ENCODE measurements at regions not wholly inside any gene's neighbourhood (a gene's known extent, or its start where the extent isn't known, plus 50 kb on each side); places are given as distances from the start of the nearest gene placed in this dataset.

DNA sequence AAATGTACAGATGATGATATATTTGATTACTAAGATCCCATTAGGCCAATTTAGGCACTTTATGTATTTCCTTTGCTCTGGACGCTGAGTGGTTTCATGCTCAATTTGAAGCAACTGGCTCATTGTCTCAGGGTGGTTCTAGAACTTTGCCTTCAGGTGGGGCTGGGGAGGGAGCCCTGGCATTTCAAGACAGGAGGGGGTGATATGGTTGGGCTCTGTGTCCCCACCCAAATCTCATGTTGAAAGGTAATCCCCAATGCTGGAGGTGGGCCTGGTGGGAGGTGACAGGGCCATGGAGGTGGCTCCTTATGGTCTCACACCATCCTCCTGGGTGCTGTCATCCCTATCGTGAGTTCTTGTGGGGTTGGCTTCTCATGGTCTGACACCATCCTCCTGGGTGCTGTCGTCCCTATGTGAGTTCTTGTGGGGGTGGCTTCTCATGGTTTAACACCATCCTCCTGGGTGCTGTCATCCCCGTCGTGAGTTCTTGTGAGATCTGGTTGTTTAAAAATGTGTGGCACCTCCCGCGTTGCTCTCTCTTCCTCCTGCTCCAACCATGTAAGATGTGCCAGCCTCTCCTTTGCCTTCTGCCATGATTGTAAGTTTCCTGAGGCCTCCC lies 151.5 kb upstream of the KLF6 start:
- Mint-ChIP-seq H3K9me3 (peaks cover 0 to 5% (median 0%) of the 10 kb centered on the region in 3 donors), H3K4me3 (no peak overlapping the region), H3K27me3 (no peaks in the 10 kb centered on the region), H3K4me1 (peaks cover 24 to 46% (median 27%) of the 10 kb centered on the region in 3 donors), H3K27ac (peak overlapping the region in 1 of 2 donors; percentile 41), H3K36me3 (no peaks in the 10 kb centered on the region)
- ATAC-seq (replicated peaks in 1 of 4) (no peak), DNase-seq (no peak)
- Histone ChIP-seq H3K4me1 (ENCODE audit: control insufficient read depth in 1 of 2, extremely low read depth in 1 of 2, insufficient read depth in 2 of 2, low read length in 2 of 2) (peaks cover 0 to 15% of the 10 kb centered on the region in 2 experiments), H3K36me3 (ENCODE audit: control insufficient read depth in 2 of 2, extremely low read depth in 1 of 2, insufficient read depth in 1 of 2, low read length in 1 of 2) (no peaks in the 10 kb centered on the region), H3K9me3 (no peaks in the 10 kb centered on the region), H3K27ac (ENCODE audit: low read length) (no peak overlapping the region), H3K27me3 (replicated peaks in 1 of 2; ENCODE audit: control insufficient read depth in 2 of 2, extremely low read depth in 1 of 2, insufficient read depth in 2 of 2, low read length in 1 of 2) (no peaks in the 10 kb centered on the region), H3K4me3 (ENCODE audit: control insufficient read depth in 1 of 2, extremely low read depth in 1 of 2, low read length in 1 of 2) (no peak overlapping the region)
- POLR2A ChIA-PET: no interaction called here
- WGBS (ENCODE audit: insufficient coverage): 83% methylated on average over 3 of the region's 7 CpGs
- CTCF ChIA-PET: interaction anchor here in 1 of 2 donors (0.5 to 0.6 kb wide), 2 partner anchors 118 to 175 kb away, joined by 3 to 4 read pairs; no protein-coding TSS in a partner anchor

DNA sequence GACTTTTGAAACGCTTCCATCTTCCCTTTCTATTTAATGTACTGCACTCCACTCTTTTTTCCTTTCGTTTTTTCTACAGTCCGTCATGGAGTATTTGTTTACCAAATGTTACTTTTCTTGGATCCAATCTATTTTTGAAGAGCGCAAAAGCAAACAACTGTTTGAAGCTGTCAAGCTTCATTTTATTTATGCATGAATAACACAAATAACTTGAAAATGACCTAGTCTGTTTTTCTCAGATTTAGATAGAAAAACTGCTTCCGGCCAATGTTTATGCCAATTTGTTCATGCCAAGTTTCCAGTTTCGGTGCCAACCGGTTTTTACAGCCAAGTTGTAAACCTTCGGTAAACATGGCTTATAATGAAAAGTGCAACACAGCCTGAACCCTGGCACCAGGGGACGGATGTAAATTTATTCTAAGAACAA lies 150.9 kb upstream of the KLF6 start:
- no peaks in the 10 kb centered on the region for H3K27me3 Mint-ChIP-seq
- DNase-seq (no peak), ATAC-seq (replicated peaks in 1 of 4) (no peak)
- no peaks in the 10 kb centered on the region for H3K9me3 ChIP-seq
- H3K4me3 Mint-ChIP-seq: peak overlapping the region in 2 of 3 donors; percentile 69 to 78
- H3K4me1 ChIP-seq (ENCODE audit: control insufficient read depth in 1 of 2, extremely low read depth in 1 of 2, insufficient read depth in 2 of 2, low read length in 2 of 2): peaks cover 0 to 13% of the 10 kb centered on the region in 2 experiments
- H3K4me1 Mint-ChIP-seq: peaks cover 23 to 43% (median 24%) of the 10 kb centered on the region in 3 donors
- H3K4me3 ChIP-seq (ENCODE audit: control insufficient read depth in 1 of 2, extremely low read depth in 1 of 2, low read length in 1 of 2): no peak overlapping the region
- ChIA-PET POLR2A (interaction anchor here (0.5 to 1.2 kb wide), 2 partner anchors 107 to 150 kb away, joined by 3 to 5 read pairs; partner anchors contain the start of gene KLF6 (in 1 of the 2)), CTCF (interaction anchor here in 1 of 2 donors (0.6 kb wide), 1 partner anchor 174 kb away, joined by 3 read pairs; no protein-coding TSS in a partner anchor)
- WGBS (ENCODE audit: insufficient coverage): 98% methylated on average over 6 of the region's 9 CpGs
- H3K36me3 Mint-ChIP-seq: no peaks in the 10 kb centered on the region
- peaks cover 0 to 5% (median 0%) of the 10 kb centered on the region in 3 donors for H3K9me3 Mint-ChIP-seq
- no peaks in the 10 kb centered on the region for H3K36me3 ChIP-seq (ENCODE audit: control insufficient read depth in 2 of 2, extremely low read depth in 1 of 2, insufficient read depth in 1 of 2, low read length in 1 of 2)
- H3K27ac Mint-ChIP-seq: peak overlapping the region; percentile 93 to 97
- no peaks in the 10 kb centered on the region for H3K27me3 ChIP-seq (replicated peaks in 1 of 2; ENCODE audit: control insufficient read depth in 2 of 2, extremely low read depth in 1 of 2, insufficient read depth in 2 of 2, low read length in 1 of 2)
- peak overlapping the region; percentile 87 for H3K27ac ChIP-seq (ENCODE audit: low read length)

GRCh38 chr10:3935141-3935540 lies 150.1 kb upstream of the KLF6 start:
- Mint-ChIP-seq H3K36me3 (no peaks in the 10 kb centered on the region), H3K27ac (peak overlapping the region; percentile 93 to 97), H3K27me3 (no peaks in the 10 kb centered on the region), H3K4me3 (peak overlapping the region; percentile 69 to 78 (median 69)), H3K4me1 (peaks cover 23 to 43% (median 24%) of the 10 kb centered on the region in 3 donors), H3K9me3 (peaks cover 0 to 5% (median 0%) of the 10 kb centered on the region in 3 donors)
- POLR2A ChIA-PET: interaction anchor here in 1 of 2 donors (1.2 kb wide), 1 partner anchor 150 kb away, joined by 5 read pairs; the partner anchor contains the start of gene KLF6
- Histone ChIP-seq H3K4me1 (ENCODE audit: control insufficient read depth in 1 of 2, extremely low read depth in 1 of 2, insufficient read depth in 2 of 2, low read length in 2 of 2) (peaks cover 0 to 13% of the 10 kb centered on the region in 2 experiments), H3K4me3 (ENCODE audit: control insufficient read depth in 1 of 2, extremely low read depth in 1 of 2, low read length in 1 of 2) (peak overlapping the region in 1 of 2 donors; percentile 37), H3K36me3 (ENCODE audit: control insufficient read depth in 2 of 2, extremely low read depth in 1 of 2, insufficient read depth in 1 of 2, low read length in 1 of 2) (no peaks in the 10 kb centered on the region), H3K27me3 (replicated peaks in 1 of 2; ENCODE audit: control insufficient read depth in 2 of 2, extremely low read depth in 1 of 2, insufficient read depth in 2 of 2, low read length in 1 of 2) (no peaks in the 10 kb centered on the region), H3K27ac (ENCODE audit: low read length) (peak overlapping the region; percentile 87), H3K9me3 (no peaks in the 10 kb centered on the region)
- 18% methylated on average over 5 of the region's 11 CpGs for WGBS (ENCODE audit: insufficient coverage)
- CTCF ChIA-PET: no interaction called here
- DNase-seq: peak in 31 of 35 experiments; percentile 2 to 67 (median 25)
- ATAC-seq (replicated peaks in 1 of 4): peak; percentile 79 to 90 (median 84)

- Histone ChIP-seq H3K4me1 (ENCODE audit: control insufficient read depth in 1 of 2, extremely low read depth in 1 of 2, insufficient read depth in 2 of 2, low read length in 2 of 2) (peaks cover 0 to 13% of the 10 kb centered on the region in 2 experiments), H3K27me3 (replicated peaks in 1 of 2; ENCODE audit: control insufficient read depth in 2 of 2, extremely low read depth in 1 of 2, insufficient read depth in 2 of 2, low read length in 1 of 2) (no peaks in the 10 kb centered on the region), H3K27ac (ENCODE audit: low read length) (no peak overlapping the region), H3K9me3 (no peaks in the 10 kb centered on the region), H3K36me3 (ENCODE audit: control insufficient read depth in 2 of 2, extremely low read depth in 1 of 2, insufficient read depth in 1 of 2, low read length in 1 of 2) (no peaks in the 10 kb centered on the region), H3K4me3 (ENCODE audit: control insufficient read depth in 1 of 2, extremely low read depth in 1 of 2, low read length in 1 of 2) (no peak overlapping the region)
- ChIA-PET CTCF (no interaction called here), POLR2A (interaction anchor here in 1 of 2 donors (0.7 kb wide), 1 partner anchor 16 kb away, joined by 3 read pairs; no protein-coding TSS in a partner anchor)
- peak overlapping the region; percentile 4 to 93 for H3K27ac Mint-ChIP-seq
- no peaks in the 10 kb centered on the region for H3K27me3 Mint-ChIP-seq
- no peak overlapping the region for H3K4me3 Mint-ChIP-seq
- H3K4me1 Mint-ChIP-seq: peaks cover 23 to 43% (median 24%) of the 10 kb centered on the region in 3 donors
- 90% methylated on average over 1 of the region's 4 CpGs for WGBS (ENCODE audit: insufficient coverage)
- peaks cover 0 to 5% (median 0%) of the 10 kb centered on the region in 3 donors for H3K9me3 Mint-ChIP-seq
- ATAC-seq (replicated peaks in 1 of 4) (no peak), DNase-seq (no peak)
- H3K36me3 Mint-ChIP-seq: no peaks in the 10 kb centered on the region
Observed at GRCh38 chr10:3933733-3934132, 148.7 kb upstream of the KLF6 start.

- DNase-seq (no peak), ATAC-seq (replicated peaks in 1 of 4) (no peak)
- Histone ChIP-seq H3K4me1 (ENCODE audit: control insufficient read depth in 1 of 2, extremely low read depth in 1 of 2, insufficient read depth in 2 of 2, low read length in 2 of 2) (peaks cover 0 to 13% of the 10 kb centered on the region in 2 experiments), H3K27me3 (replicated peaks in 1 of 2; ENCODE audit: control insufficient read depth in 2 of 2, extremely low read depth in 1 of 2, insufficient read depth in 2 of 2, low read length in 1 of 2) (no peaks in the 10 kb centered on the region), H3K9me3 (no peaks in the 10 kb centered on the region), H3K27ac (ENCODE audit: low read length) (no peak overlapping the region), H3K4me3 (ENCODE audit: control insufficient read depth in 1 of 2, extremely low read depth in 1 of 2, low read length in 1 of 2) (no peak overlapping the region), H3K36me3 (ENCODE audit: control insufficient read depth in 2 of 2, extremely low read depth in 1 of 2, insufficient read depth in 1 of 2, low read length in 1 of 2) (no peaks in the 10 kb centered on the region)
- no peak overlapping the region for H3K4me3 Mint-ChIP-seq
- POLR2A ChIA-PET: interaction anchor here (0.6 kb wide), 2 partner anchors 47 to 151 kb away, joined by 3 to 4 read pairs; no protein-coding TSS in a partner anchor
- no peaks in the 10 kb centered on the region for H3K27me3 Mint-ChIP-seq
- CTCF ChIA-PET: no interaction called here
- peaks cover 23 to 43% (median 24%) of the 10 kb centered on the region in 3 donors for H3K4me1 Mint-ChIP-seq
- H3K36me3 Mint-ChIP-seq: no peaks in the 10 kb centered on the region
- WGBS (ENCODE audit: insufficient coverage): 97% methylated on average over 12 of the region's 15 CpGs
- H3K9me3 Mint-ChIP-seq: peaks cover 0 to 5% (median 0%) of the 10 kb centered on the region in 3 donors
- no peak overlapping the region for H3K27ac Mint-ChIP-seq
Observed at GRCh38 chr10:3932597-3933375, 147.8 kb upstream of the KLF6 start.

DNA sequence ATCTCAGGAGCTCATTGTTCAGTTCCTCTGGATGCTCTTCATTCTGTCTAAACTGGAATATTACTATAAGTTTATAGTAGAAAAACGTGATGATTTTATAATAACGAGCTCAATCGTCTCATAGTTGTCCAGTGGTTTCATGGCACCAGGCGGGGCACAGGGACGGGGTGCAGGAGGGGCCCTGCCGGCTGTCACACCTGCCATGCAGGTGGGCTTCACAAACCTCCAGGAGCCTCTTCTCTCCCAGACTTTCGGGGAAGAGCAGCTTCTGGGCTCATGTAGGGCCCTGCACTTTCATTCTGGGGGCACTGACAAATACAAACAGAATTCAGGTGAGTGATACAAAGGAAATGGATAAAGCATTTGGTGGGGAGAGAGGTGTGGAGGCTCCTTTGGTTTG lies 146.9 kb upstream of the KLF6 start:
- no peak overlapping the region for H3K27ac ChIP-seq (ENCODE audit: low read length)
- CTCF ChIA-PET: interaction anchor here in 1 of 2 donors (0.6 kb wide), 1 partner anchor 11 kb away, joined by 3 read pairs; no protein-coding TSS in a partner anchor
- H3K9me3 ChIP-seq: no peaks in the 10 kb centered on the region
- DNase-seq: no peak
- no peaks in the 10 kb centered on the region for H3K36me3 ChIP-seq (ENCODE audit: control insufficient read depth in 2 of 2, extremely low read depth in 1 of 2, insufficient read depth in 1 of 2, low read length in 1 of 2)
- no peak overlapping the region for H3K4me3 Mint-ChIP-seq
- peaks cover 0 to 1% (median 0%) of the 10 kb centered on the region in 3 donors for H3K9me3 Mint-ChIP-seq
- H3K4me1 ChIP-seq (ENCODE audit: control insufficient read depth in 1 of 2, extremely low read depth in 1 of 2, insufficient read depth in 2 of 2, low read length in 2 of 2): peaks cover 0 to 13% of the 10 kb centered on the region in 2 experiments
- no peaks in the 10 kb centered on the region for H3K27me3 ChIP-seq (replicated peaks in 1 of 2; ENCODE audit: control insufficient read depth in 2 of 2, extremely low read depth in 1 of 2, insufficient read depth in 2 of 2, low read length in 1 of 2)
- WGBS (ENCODE audit: insufficient coverage): 96% methylated on average over 4 of the region's 7 CpGs
- no peak for ATAC-seq (replicated peaks in 1 of 4)
- H3K4me3 ChIP-seq (ENCODE audit: control insufficient read depth in 1 of 2, extremely low read depth in 1 of 2, low read length in 1 of 2): no peak overlapping the region
- H3K36me3 Mint-ChIP-seq: no peaks in the 10 kb centered on the region
- H3K27me3 Mint-ChIP-seq: no peaks in the 10 kb centered on the region
- POLR2A ChIA-PET: no interaction called here
- peaks cover 19 to 41% (median 24%) of the 10 kb centered on the region in 3 donors for H3K4me1 Mint-ChIP-seq
- no peak overlapping the region for H3K27ac Mint-ChIP-seq
